Erythroblast (primary cell): ENCODE measurements at regions not wholly inside any gene's neighbourhood (a gene's known extent, or its start where the extent isn't known, plus 50 kb on each side); places are given as distances from the start of the nearest gene placed in this dataset.

ENCODE experiments used
- DNase-seq, 2 experiments: peaks; one replicate each; lab custom pipeline; 2025; lab: John Stamatoyannopoulos, UW
- GATA1 ChIP-seq: IDR thresholded peaks from 2 replicates; pipeline ENCODE4 v1.6.1; 2011; ENCODE audit warnings: low read depth, mild to moderate bottlenecking, control low read depth, low read length, moderate library complexity
- POLR2A ChIP-seq: IDR thresholded peaks from 2 replicates; pipeline ENCODE4 v1.6.1; 2011; ENCODE audit warnings: mild to moderate bottlenecking, low read length

GRCh38 chr11:115065314-115065713 lies 387.0 kb downstream of the NXPE2 start:
- no peak for DNase-seq
- no peak for TF ChIP-seq GATA1
- TF ChIP-seq POLR2A = no peak

GRCh38 chr11:115065830-115066664 lies 387.7 kb downstream of the NXPE2 start:
- no peak for DNase-seq
- TF ChIP-seq POLR2A (no peak), GATA1 (no peak)

- DNase-seq = no peak
- TF ChIP-seq POLR2A (no peak), GATA1 (no peak)
Measured at GRCh38 chr11:115067471-115067870, 389.1 kb downstream of the NXPE2 start.

GRCh38 chr11:115067900-115068530 lies 389.7 kb downstream of the NXPE2 start:
- TF ChIP-seq GATA1 (no peak), POLR2A (no peak)
- no peak for DNase-seq

- DNase-seq = no peak
Measured at GRCh38 chr11:115069599-115069998, 391.3 kb downstream of the NXPE2 start.

GRCh38 chr11:115075356-115075755 lies 397.0 kb downstream of the NXPE2 start:
- DNase-seq = no peak
- TF ChIP-seq GATA1 = no peak
- no peak for TF ChIP-seq POLR2A

More at GRCh38 chr11:115069599-115069998, 391.3 kb downstream of the NXPE2 start:
- TF ChIP-seq POLR2A (no peak), GATA1 (no peak)

- TF ChIP-seq GATA1 (no peak), POLR2A (no peak)
- DNase-seq = no peak
Measured at GRCh38 chr11:115077740-115078139, 399.4 kb downstream of the NXPE2 start.

GRCh38 chr11:115078461-115079438 lies 400.4 kb downstream of the NXPE2 start:
- DNase-seq = no peak
- TF ChIP-seq POLR2A (no peak), GATA1 (no peak)

- DNase-seq = no peak
- TF ChIP-seq GATA1 (no peak), POLR2A (no peak)
Measured at GRCh38 chr11:115080923-115081680, 402.8 kb downstream of the NXPE2 start.

GRCh38 chr11:115081972-115082371 lies 403.6 kb downstream of the NXPE2 start:
- no peak for DNase-seq
- TF ChIP-seq GATA1 (no peak), POLR2A (no peak)

GRCh38 chr11:115083144-115083806 lies 404.9 kb downstream of the NXPE2 start:
- DNase-seq = no peak
- no peak for TF ChIP-seq GATA1
- TF ChIP-seq POLR2A = no peak

- TF ChIP-seq POLR2A (no peak), GATA1 (no peak)
- DNase-seq = no peak
Measured at GRCh38 chr11:115084231-115084630, 405.9 kb downstream of the NXPE2 start.
